ENCODE measurements at regions not wholly inside any gene's neighbourhood (a gene's known extent, or its start where the extent isn't known, plus 50 kb on each side); places are given as distances from the start of the nearest gene placed in this dataset.

GRCh38 chr3:124248471-124249028, 256.6 kb upstream of the ROPN1 start:
- H3K9ac ChIP-seq (ENCODE audit: insufficient read depth, low read depth, low read length) = no peak overlapping the region
- CTCF ChIA-PET (ENCODE audit: low intra/inter-chr PET ratio, low total read pairs) = no interaction called here
- H3K4me2 ChIP-seq (ENCODE audit: low read depth, low read length) = no peak overlapping the region
- in situ Hi-C loops (cut with HindIII; ENCODE audit: extremely low pct_ligation_motif_present, low pct_unique_long_range_greater_than_20kb) = no loop called here
- H3K27me3 ChIP-seq (ENCODE audit: control insufficient read depth in 1 of 2, insufficient read depth in 2 of 2, low read length in 2 of 2) = peaks cover 0 to 14% of the 10 kb centered on the region in 2 experiments; a peak in 3 of 5 replicates
- H2AFZ ChIP-seq (ENCODE audit: low read length) = no peak overlapping the region
- H3K79me2 ChIP-seq (ENCODE audit: insufficient read depth, low read length) = no peaks in the 10 kb centered on the region
- WGBS (ENCODE audit: low lambda C conversion rate) = 2% methylated on average over 4 of the region's 4 CpGs
- DNase-seq (ENCODE audit: low spot score) (no peak), FAIRE-seq (no peak), ATAC-seq (no peak)
- H3K36me3 ChIP-seq (replicated peaks in 1 of 2; ENCODE audit: control insufficient read depth in 1 of 2, insufficient read depth in 2 of 2, low read length in 2 of 2) = no peaks in the 10 kb centered on the region
- no peaks in the 10 kb centered on the region for H4K20me1 ChIP-seq (ENCODE audit: insufficient read depth, low read length)
- BruUV-seq (replicated peaks) = no TSS peak
- H3K4me1 ChIP-seq (ENCODE audit: insufficient read depth, low read length) = no peaks in the 10 kb centered on the region
- intact Hi-C loops (cut with micrococcal nuclease; ENCODE audit: unreplicated experiment) = loop anchor here (10.0 kb wide), 1 partner anchor 234 kb away; no protein-coding TSS in a partner anchor
- H3K27ac ChIP-seq (ENCODE audit: extremely low read length, insufficient read depth, low read length) = no peak overlapping the region
- POLR2A ChIA-PET = no interaction called here
- H3K9me3 ChIP-seq (ENCODE audit: low read length) = no peaks in the 10 kb centered on the region
- H3K4me3 ChIP-seq (replicated peaks in 1 of 3; ENCODE audit: insufficient read depth in 1 of 3, low read depth in 2 of 3, low read length in 3 of 3) = no peak overlapping the region
- no peak for TF ChIP-seq EP300 (IDR thresholded peaks at IDR 0.05; ENCODE audit: low read depth in 2 of 2, low read length in 2 of 2)
- TF ChIP-seq EP300 (CRISPR knock-in tag; IDR thresholded peaks at IDR 0.05; ENCODE audit: borderline replicate concordance) = no peak
- no peak for TF ChIP-seq KDM5A (IDR thresholded peaks at IDR 0.05; ENCODE audit: borderline replicate concordance, low read length)
- no peak for TF ChIP-seq CBFB (CRISPR knock-in tag; IDR thresholded peaks at IDR 0.05)
- TF ChIP-seq SOX5 (CRISPR knock-in tag; IDR thresholded peaks at IDR 0.05; ENCODE audit: borderline replicate concordance) = no peak
- no peak for TF ChIP-seq SRY (CRISPR knock-in tag; IDR thresholded peaks at IDR 0.05)
- TF ChIP-seq, protein P1, sequence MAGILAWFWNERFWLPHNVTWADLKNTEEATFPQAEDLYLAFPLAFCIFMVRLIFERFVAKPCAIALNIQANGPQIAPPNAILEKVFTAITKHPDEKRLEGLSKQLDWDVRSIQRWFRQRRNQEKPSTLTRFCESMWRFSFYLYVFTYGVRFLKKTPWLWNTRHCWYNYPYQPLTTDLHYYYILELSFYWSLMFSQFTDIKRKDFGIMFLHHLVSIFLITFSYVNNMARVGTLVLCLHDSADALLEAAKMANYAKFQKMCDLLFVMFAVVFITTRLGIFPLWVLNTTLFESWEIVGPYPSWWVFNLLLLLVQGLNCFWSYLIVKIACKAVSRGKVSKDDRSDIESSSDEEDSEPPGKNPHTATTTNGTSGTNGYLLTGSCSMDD (CRISPR knock-in tag; IDR thresholded peaks at IDR 0.05) = no peak
- TF ChIP-seq E2F1 (CRISPR knock-in tag; IDR thresholded peaks at IDR 0.05) = no peak
- no peak for TF ChIP-seq KLF9 (CRISPR knock-in tag; IDR thresholded peaks at IDR 0.05; ENCODE audit: low read depth)
- no peak for TF ChIP-seq HOXA9 (CRISPR knock-in tag; IDR thresholded peaks at IDR 0.05; ENCODE audit: borderline replicate concordance)
- TF ChIP-seq RBAK (CRISPR knock-in tag; IDR thresholded peaks at IDR 0.05) = no peak
- no peak for TF ChIP-seq ZNF512B (CRISPR knock-in tag; IDR thresholded peaks at IDR 0.05; ENCODE audit: borderline replicate concordance)
- TF ChIP-seq, protein P2, sequence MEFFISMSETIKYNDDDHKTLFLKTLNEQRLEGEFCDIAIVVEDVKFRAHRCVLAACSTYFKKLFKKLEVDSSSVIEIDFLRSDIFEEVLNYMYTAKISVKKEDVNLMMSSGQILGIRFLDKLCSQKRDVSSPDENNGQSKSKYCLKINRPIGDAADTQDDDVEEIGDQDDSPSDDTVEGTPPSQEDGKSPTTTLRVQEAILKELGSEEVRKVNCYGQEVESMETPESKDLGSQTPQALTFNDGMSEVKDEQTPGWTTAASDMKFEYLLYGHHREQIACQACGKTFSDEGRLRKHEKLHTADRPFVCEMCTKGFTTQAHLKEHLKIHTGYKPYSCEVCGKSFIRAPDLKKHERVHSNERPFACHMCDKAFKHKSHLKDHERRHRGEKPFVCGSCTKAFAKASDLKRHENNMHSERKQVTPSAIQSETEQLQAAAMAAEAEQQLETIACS (CRISPR knock-in tag; IDR thresholded peaks at IDR 0.05) = no peak
- TF ChIP-seq YY1 (IDR thresholded peaks at IDR 0.05; ENCODE audit: insufficient read depth, insufficient replicate concordance, low read depth, low read length) = no peak
- TF ChIP-seq ZFP90 (CRISPR knock-in tag; IDR thresholded peaks at IDR 0.05; ENCODE audit: borderline replicate concordance) = no peak
- no peak for TF ChIP-seq FOXA1 (IDR thresholded peaks at IDR 0.05)
- no peak for TF ChIP-seq FOXA1 (CRISPR knock-in tag; IDR thresholded peaks at IDR 0.05)
- no peak for TF ChIP-seq ZNF639 (CRISPR knock-in tag; conservative IDR thresholded peaks at IDR 0.05)
- TF ChIP-seq PAF1 (CRISPR knock-in tag; IDR thresholded peaks at IDR 0.05) = no peak

All from HepG2 (cell line).